Uterus (tissue), 2 donors: ENCODE measurements at regions not wholly inside any gene's neighbourhood (a gene's known extent, or its start where the extent isn't known, plus 50 kb on each side); places are given as distances from the start of the nearest gene placed in this dataset.
"Not testable (repeated sequence)": the region's sequence is repeated elsewhere in the genome, so short reads cannot be mapped to it uniquely, and the experiment has no call there.

ENCODE experiments used
- CTCF ChIP-seq, 4 experiments: fragments of 200-600 bp in 2 of 4; fragments of 450-650 bp in 2 of 4; sonication (generic) in 2 of 4; IDR thresholded peaks; one replicate each; pipeline ENCODE4 v1.5.1; 2016 to 2019; ENCODE audit warnings: antibody characterized with exemption in 4 of 4, mild to moderate bottlenecking in 2 of 4, moderate library complexity in 1 of 4
- POLR2A ChIP-seq, 2 donors: fragments of 450-650 bp; IDR thresholded peaks; one replicate each; pipeline ENCODE4 v1.6.1; 2016; ENCODE audit warnings: antibody characterized with exemption in 2 of 2, mild to moderate bottlenecking in 1 of 2, moderate library complexity in 1 of 2

- not testable (repeated sequence) for TF ChIP-seq CTCF, POLR2A (IDR thresholded peaks at IDR 0.05)
Observed at GRCh38 chr21:9772877-9773420, 748.4 kb upstream of the TPTE start.
